ENCODE measurements at regions not wholly inside any gene's neighbourhood (a gene's known extent, or its start where the extent isn't known, plus 50 kb on each side); places are given as distances from the start of the nearest gene placed in this dataset.

DNA sequence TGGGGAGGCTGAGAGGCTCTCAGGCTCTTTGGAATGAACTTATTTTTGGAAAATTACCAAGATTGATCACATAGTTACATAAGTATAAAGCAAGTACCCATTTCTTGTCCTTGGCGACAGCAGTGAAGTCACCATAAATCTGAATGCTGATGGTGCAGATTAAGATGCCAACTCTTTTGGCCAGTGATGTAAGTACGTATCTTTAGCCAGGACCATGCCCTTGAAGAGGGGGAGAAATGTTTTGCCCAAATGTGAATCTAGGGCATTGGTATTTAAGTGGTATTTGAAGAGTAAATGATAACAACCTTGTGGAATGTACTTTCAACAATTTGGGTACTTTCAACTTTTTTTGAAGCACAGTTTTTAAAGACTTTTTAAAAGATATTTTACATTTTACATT is 68.2 kb upstream of the RAD23B start:
- H3K27ac Mint-ChIP-seq (ENCODE audit: unreplicated experiment) = peak overlapping the region; percentile 71
- no peak overlapping the region for H3K4me3 Mint-ChIP-seq (ENCODE audit: unreplicated experiment)
- H3K27me3 Mint-ChIP-seq (ENCODE audit: low read depth) = no peaks in the 10 kb centered on the region
- peaks cover 30% of the 10 kb centered on the region for H3K4me1 Mint-ChIP-seq (ENCODE audit: low read depth)
- no peak for DNase-seq (ENCODE audit: low spot score)
- TF ChIP-seq, protein P1, sequence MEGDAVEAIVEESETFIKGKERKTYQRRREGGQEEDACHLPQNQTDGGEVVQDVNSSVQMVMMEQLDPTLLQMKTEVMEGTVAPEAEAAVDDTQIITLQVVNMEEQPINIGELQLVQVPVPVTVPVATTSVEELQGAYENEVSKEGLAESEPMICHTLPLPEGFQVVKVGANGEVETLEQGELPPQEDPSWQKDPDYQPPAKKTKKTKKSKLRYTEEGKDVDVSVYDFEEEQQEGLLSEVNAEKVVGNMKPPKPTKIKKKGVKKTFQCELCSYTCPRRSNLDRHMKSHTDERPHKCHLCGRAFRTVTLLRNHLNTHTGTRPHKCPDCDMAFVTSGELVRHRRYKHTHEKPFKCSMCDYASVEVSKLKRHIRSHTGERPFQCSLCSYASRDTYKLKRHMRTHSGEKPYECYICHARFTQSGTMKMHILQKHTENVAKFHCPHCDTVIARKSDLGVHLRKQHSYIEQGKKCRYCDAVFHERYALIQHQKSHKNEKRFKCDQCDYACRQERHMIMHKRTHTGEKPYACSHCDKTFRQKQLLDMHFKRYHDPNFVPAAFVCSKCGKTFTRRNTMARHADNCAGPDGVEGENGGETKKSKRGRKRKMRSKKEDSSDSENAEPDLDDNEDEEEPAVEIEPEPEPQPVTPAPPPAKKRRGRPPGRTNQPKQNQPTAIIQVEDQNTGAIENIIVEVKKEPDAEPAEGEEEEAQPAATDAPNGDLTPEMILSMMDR (IDR thresholded peaks at IDR 0.05) = no peak
- H3K36me3 Mint-ChIP-seq (ENCODE audit: low read depth) = no peaks in the 10 kb centered on the region
- H3K9me3 Mint-ChIP-seq (ENCODE audit: low read depth) = no peaks in the 10 kb centered on the region

DNA sequence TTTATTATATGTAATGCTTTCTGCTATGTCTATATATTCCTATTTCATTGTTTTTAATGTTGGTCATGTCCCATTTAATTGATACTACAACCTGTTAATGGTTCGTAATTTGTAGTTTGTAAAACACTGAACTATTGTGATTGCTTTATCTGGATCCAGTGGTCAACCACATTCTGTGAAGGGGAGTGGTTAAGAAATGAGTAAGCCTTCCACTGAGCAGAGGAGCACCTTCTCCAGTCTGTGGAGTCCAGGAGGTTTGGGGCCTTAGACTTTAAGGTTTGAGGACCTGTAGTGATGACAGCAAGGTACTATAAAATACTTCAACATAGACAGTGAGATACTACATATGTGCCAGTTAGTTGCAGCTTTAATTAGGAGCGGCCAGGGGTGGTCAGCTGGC is 67.7 kb upstream of the RAD23B start:
- Mint-ChIP-seq H3K9me3 (ENCODE audit: low read depth) (no peaks in the 10 kb centered on the region), H3K36me3 (ENCODE audit: low read depth) (no peaks in the 10 kb centered on the region), H3K4me3 (ENCODE audit: unreplicated experiment) (no peak overlapping the region), H3K27me3 (ENCODE audit: low read depth) (no peaks in the 10 kb centered on the region), H3K4me1 (ENCODE audit: low read depth) (peaks cover 30% of the 10 kb centered on the region), H3K27ac (ENCODE audit: unreplicated experiment) (peak overlapping the region; percentile 54)
- DNase-seq (ENCODE audit: low spot score) = no peak
- TF ChIP-seq, protein P1 (IDR thresholded peaks at IDR 0.05) = no peak

DNA sequence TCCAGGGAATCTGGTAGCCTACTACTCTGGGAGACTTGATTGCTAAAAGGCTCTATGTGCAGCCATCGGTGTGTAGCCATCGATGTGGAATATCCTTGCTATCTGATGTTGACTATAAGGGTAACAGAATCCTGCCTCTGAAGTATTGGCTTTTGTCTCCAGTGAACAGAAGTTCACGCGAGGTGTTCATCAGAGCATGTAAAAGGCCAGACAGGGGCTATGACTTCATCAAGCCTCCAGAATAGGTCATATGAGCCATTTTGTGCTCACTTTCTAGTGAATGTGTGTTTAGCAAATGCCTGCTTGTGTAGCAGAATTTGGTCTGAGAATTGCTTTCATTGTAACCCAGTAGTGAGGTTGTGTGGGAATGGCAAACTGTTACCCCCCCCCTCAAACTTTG is 66.8 kb upstream of the RAD23B start:
- no peak overlapping the region for H3K4me3 Mint-ChIP-seq (ENCODE audit: unreplicated experiment)
- TF ChIP-seq, protein P1 (IDR thresholded peaks at IDR 0.05) = no peak
- no peak overlapping the region for H3K27ac Mint-ChIP-seq (ENCODE audit: unreplicated experiment)
- H3K27me3 Mint-ChIP-seq (ENCODE audit: low read depth) = no peaks in the 10 kb centered on the region
- H3K9me3 Mint-ChIP-seq (ENCODE audit: low read depth) = no peaks in the 10 kb centered on the region
- DNase-seq (ENCODE audit: low spot score) = no peak
- peaks cover 32% of the 10 kb centered on the region for H3K4me1 Mint-ChIP-seq (ENCODE audit: low read depth)
- no peaks in the 10 kb centered on the region for H3K36me3 Mint-ChIP-seq (ENCODE audit: low read depth)

DNA sequence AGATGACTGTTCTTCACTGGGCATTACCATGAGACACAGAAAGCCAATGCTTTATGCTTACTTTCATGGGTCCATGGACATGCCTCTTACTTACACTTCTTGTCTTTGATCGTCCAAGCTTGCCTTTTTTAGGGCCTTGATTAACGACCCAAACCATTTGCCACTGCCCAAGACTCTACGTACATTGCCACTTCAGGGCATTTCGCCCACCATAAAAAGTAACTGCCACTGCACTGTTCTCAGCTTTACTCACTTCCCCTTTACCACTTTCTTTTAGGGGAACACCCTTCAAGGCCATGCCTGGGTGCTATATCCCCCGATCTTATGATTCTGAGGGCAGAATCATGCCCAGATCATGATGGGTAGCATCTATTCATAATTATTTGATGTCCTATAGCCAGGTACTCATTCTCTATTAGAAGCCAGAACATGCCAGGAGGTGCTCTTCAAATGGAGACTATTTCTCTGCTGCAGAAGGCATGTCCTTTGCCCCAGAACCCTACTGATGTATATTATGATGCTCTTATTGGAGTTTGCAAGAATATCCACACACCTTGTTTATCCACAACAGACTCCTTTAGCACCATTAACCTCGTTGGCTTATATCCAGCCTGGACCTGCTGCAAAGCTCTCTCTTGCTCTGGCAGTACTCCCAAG is 64.1 kb upstream of the RAD23B start:
- Mint-ChIP-seq H3K27ac (ENCODE audit: unreplicated experiment) (no peak overlapping the region), H3K4me3 (ENCODE audit: unreplicated experiment) (no peak overlapping the region), H3K27me3 (ENCODE audit: low read depth) (no peaks in the 10 kb centered on the region), H3K4me1 (ENCODE audit: low read depth) (peaks cover 36% of the 10 kb centered on the region), H3K36me3 (ENCODE audit: low read depth) (no peaks in the 10 kb centered on the region), H3K9me3 (ENCODE audit: low read depth) (no peaks in the 10 kb centered on the region)
- DNase-seq (ENCODE audit: low spot score) = no peak
- TF ChIP-seq, protein P1 (IDR thresholded peaks at IDR 0.05) = no peak

DNA sequence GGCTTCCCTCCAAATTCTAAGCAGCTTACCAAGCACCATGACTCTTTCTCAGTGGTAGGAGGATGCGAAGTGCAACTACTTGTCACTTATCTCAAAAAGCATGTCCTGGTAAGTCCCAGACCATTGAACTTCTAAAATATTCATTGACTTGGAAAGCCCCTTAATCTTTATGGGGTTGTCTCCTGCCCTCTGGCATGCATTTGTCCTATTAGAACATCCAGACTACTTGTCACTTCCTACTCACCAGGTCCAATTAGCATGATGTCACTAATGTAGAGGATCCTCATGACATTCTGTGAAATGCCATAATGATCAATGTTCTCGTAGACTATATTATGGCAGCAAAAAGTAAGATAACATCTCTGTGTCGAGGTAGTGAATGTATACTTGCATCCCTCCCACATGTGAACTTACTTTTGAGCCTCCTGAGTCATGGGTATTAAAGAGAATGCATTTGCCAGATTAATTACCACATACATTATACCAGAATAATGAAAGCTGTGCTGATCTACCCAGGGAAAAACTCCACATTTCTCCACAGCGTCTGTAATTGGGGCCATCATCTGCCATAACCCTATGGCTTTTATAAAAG is 63.5 kb upstream of the RAD23B start:
- Mint-ChIP-seq H3K4me1 (ENCODE audit: low read depth) (peaks cover 34% of the 10 kb centered on the region), H3K9me3 (ENCODE audit: low read depth) (no peaks in the 10 kb centered on the region), H3K27ac (ENCODE audit: unreplicated experiment) (no peak overlapping the region), H3K4me3 (ENCODE audit: unreplicated experiment) (no peak overlapping the region), H3K36me3 (ENCODE audit: low read depth) (no peaks in the 10 kb centered on the region), H3K27me3 (ENCODE audit: low read depth) (no peaks in the 10 kb centered on the region)
- TF ChIP-seq, protein P1 (IDR thresholded peaks at IDR 0.05) = no peak
- DNase-seq (ENCODE audit: low spot score) = no peak

Measured in chondrocyte (in vitro differentiated cells).